ENCODE measurements at regions not wholly inside any gene's neighbourhood (a gene's known extent, or its start where the extent isn't known, plus 50 kb on each side); places are given as distances from the start of the nearest gene placed in this dataset.

DNA sequence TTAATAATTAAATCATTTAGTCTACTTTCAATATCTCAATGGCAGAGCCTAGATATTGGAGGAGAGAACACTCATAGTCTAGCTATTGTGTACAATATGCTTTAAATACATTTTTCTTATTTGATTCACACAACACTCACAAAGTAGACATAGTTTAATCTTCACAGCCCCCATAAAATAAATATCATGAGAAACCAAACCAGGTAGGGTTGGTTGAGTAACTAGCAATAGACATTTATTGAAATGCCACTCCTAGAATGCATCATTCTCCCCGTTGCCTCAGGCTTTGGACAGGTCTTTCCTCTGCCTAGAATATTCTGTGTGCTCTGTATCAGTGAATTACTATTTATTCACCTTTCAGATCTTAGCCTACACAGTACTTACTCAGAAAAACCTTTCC, 141.9 kb downstream of the CEMIP2 start:
- DNase-seq = no peak
- TF ChIP-seq, protein P1, sequence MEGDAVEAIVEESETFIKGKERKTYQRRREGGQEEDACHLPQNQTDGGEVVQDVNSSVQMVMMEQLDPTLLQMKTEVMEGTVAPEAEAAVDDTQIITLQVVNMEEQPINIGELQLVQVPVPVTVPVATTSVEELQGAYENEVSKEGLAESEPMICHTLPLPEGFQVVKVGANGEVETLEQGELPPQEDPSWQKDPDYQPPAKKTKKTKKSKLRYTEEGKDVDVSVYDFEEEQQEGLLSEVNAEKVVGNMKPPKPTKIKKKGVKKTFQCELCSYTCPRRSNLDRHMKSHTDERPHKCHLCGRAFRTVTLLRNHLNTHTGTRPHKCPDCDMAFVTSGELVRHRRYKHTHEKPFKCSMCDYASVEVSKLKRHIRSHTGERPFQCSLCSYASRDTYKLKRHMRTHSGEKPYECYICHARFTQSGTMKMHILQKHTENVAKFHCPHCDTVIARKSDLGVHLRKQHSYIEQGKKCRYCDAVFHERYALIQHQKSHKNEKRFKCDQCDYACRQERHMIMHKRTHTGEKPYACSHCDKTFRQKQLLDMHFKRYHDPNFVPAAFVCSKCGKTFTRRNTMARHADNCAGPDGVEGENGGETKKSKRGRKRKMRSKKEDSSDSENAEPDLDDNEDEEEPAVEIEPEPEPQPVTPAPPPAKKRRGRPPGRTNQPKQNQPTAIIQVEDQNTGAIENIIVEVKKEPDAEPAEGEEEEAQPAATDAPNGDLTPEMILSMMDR (IDR thresholded peaks at IDR 0.05) = no peak
- no peaks in the 10 kb centered on the region for H3K9me3 Mint-ChIP-seq
- H3K36me3 Mint-ChIP-seq (ENCODE audit: low read depth) = no peaks in the 10 kb centered on the region
- H3K4me1 Mint-ChIP-seq (ENCODE audit: low read depth) = no peaks in the 10 kb centered on the region
- H3K27ac Mint-ChIP-seq = no peak overlapping the region
- no peak overlapping the region for H3K4me3 Mint-ChIP-seq
- peaks cover 5% of the 10 kb centered on the region; the same call in 1 of the 2 replicates for H3K27me3 Mint-ChIP-seq (ENCODE audit: insufficient read depth)

DNA sequence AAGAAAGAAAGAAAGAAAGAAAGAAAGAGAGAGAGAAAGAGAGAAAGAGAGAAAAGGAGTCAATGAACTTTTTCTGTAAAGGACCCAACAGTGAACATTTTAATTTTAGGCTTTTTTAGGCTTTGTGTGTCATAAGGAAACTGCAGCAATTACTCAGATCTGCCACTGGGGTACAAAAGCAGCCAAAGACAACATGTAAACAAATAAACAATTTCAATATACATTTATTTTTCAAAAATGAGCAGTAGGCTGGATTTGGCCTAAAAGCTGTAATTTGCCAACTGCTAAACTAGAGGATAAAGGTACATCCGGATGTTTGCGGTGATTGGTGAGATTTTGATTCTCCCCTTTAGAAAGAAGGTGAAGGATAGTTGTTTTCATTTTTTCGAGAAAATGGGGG, 143.6 kb downstream of the CEMIP2 start:
- TF ChIP-seq, protein P1 (IDR thresholded peaks at IDR 0.05) = peak; percentile 46; the same call in 1 of the 2 replicates
- DNase-seq = no peak
- Mint-ChIP-seq H3K36me3 (ENCODE audit: low read depth) (no peaks in the 10 kb centered on the region), H3K27me3 (ENCODE audit: insufficient read depth) (peaks cover 8% of the 10 kb centered on the region; the same call in 1 of the 2 replicates), H3K4me1 (ENCODE audit: low read depth) (no peaks in the 10 kb centered on the region), H3K4me3 (no peak overlapping the region), H3K9me3 (no peaks in the 10 kb centered on the region), H3K27ac (no peak overlapping the region)

DNA sequence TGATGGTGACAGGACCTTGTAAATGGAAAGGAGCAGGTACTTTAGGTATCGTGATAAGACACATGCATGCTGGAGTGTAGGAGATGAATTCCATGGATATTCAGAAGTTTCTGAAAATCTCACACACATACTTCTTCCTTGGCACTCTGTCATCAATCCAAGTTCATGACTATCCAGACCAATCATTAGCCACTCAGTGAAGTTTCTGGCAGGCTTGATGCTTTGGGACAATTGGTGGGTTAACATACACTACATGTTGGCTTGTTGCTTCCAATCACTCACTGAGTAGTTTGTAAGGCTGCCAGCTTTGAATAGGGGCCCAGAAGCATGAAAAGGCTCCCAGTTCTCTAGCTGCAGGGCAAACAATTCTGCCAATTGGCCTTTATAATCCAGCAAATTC, 147.6 kb downstream of the CEMIP2 start:
- Mint-ChIP-seq H3K27ac (no peak overlapping the region), H3K27me3 (ENCODE audit: insufficient read depth) (peaks cover 8% of the 10 kb centered on the region; the same call in 1 of the 2 replicates), H3K4me3 (no peak overlapping the region), H3K9me3 (no peaks in the 10 kb centered on the region), H3K36me3 (ENCODE audit: low read depth) (no peaks in the 10 kb centered on the region), H3K4me1 (ENCODE audit: low read depth) (no peaks in the 10 kb centered on the region)
- TF ChIP-seq, protein P1 (IDR thresholded peaks at IDR 0.05) = no peak
- no peak for DNase-seq

DNA sequence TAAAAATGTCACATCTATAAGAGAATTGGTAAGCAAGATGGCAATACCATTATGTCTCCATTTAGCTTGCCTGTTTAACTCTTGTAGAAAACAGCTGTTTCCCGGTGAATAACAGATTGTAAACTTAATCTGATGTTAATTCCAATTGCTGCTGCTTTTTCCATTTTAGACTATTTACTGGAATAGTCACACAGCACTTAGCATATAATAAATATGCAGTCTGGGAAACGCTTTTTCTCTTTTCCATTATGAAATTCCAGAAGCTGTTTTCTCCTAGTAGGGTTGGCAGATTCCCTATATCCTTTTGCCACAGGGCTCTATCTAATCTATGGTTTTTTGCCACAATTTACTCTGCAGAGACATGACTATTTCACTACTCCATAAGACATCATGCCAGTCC, 148.0 kb downstream of the CEMIP2 start:
- no peak for DNase-seq
- Mint-ChIP-seq H3K27ac (no peak overlapping the region), H3K9me3 (no peaks in the 10 kb centered on the region), H3K4me1 (ENCODE audit: low read depth) (no peaks in the 10 kb centered on the region), H3K27me3 (ENCODE audit: insufficient read depth) (peaks cover 8% of the 10 kb centered on the region; the same call in 1 of the 2 replicates), H3K36me3 (ENCODE audit: low read depth) (no peaks in the 10 kb centered on the region), H3K4me3 (no peak overlapping the region)
- TF ChIP-seq, protein P1 (IDR thresholded peaks at IDR 0.05) = no peak

DNA sequence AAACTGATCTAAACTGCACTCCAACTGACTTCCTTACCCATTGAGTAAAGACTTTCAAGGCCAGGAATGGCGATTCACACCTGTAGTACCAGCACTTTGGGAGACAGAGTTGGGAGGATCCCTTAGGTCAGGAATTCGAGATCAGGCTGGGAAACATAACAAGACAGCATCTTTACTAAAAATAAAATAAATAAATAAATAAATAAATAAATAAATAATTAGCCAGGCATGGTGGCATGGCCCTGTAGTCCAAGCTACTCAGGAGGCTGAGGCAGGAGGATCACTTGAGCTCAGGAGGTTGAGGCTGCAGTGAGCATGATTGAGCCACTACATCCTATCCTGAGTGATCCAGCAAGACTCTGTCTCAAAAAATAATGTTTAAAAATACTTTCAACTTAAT, 148.4 kb downstream of the CEMIP2 start:
- Mint-ChIP-seq H3K27ac (no peak overlapping the region), H3K9me3 (no peaks in the 10 kb centered on the region)
- TF ChIP-seq, protein P1 (IDR thresholded peaks at IDR 0.05) = no peak

More for the DNA sequence above, 148.4 kb downstream of the CEMIP2 start:
- Mint-ChIP-seq H3K36me3 (ENCODE audit: low read depth) (no peaks in the 10 kb centered on the region), H3K4me1 (ENCODE audit: low read depth) (no peaks in the 10 kb centered on the region), H3K27me3 (ENCODE audit: insufficient read depth) (peaks cover 8% of the 10 kb centered on the region; the same call in 1 of the 2 replicates), H3K4me3 (no peak overlapping the region)
- DNase-seq = no peak

Data from HFFc6 (cell line).